ENCODE measurements at regions not wholly inside any gene's neighbourhood (a gene's known extent, or its start where the extent isn't known, plus 50 kb on each side); places are given as distances from the start of the nearest gene placed in this dataset.

- DNase-seq, result no peak
Measured at GRCh38 chr2:129062146-129062912, 743.7 kb upstream of the HS6ST1 start.

- DNase-seq, result no peak
Measured at GRCh38 chr2:129067070-129067469, 748.4 kb upstream of the HS6ST1 start.

DNA sequence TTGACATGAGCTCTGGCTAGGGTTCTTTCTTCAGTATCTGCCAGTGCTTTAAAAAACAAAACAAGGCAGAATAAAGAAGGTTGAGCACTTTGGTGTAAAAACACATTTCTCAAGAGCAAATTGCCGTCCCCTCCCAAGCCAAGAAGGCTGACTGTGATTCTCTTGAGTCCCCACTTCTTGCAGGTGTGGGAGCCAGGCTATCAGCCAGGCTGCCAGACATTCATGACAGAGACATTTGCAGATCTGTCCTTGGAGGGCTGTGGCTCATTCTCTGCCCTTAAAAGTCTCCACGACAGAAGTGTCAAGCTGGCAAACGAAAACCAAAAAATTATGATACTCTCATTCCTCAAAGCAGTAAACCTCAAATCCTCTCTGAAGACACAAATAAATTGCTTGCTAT is 749.3 kb upstream of the HS6ST1 start:
- DNase-seq, result no peak

DNA sequence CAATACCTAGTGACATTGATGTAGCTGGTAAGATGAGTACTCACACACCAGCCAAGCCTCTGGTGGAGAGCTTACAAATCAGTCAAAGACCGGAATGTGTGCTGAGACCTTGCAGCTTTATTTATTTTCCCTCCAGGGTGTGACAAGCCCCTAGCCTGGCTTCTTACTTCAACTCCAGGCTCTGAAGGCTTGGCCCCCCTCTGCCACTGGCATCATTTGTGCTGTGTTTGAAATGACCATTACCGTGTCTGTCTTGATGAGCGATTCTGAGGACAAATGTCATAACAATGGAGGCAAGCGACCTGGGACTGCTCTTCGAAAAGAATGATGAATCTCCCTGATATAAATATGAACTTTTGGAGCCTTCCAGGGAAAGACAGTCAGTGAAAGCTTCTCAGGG is 749.9 kb upstream of the HS6ST1 start:
- DNase-seq, result no peak

DNA sequence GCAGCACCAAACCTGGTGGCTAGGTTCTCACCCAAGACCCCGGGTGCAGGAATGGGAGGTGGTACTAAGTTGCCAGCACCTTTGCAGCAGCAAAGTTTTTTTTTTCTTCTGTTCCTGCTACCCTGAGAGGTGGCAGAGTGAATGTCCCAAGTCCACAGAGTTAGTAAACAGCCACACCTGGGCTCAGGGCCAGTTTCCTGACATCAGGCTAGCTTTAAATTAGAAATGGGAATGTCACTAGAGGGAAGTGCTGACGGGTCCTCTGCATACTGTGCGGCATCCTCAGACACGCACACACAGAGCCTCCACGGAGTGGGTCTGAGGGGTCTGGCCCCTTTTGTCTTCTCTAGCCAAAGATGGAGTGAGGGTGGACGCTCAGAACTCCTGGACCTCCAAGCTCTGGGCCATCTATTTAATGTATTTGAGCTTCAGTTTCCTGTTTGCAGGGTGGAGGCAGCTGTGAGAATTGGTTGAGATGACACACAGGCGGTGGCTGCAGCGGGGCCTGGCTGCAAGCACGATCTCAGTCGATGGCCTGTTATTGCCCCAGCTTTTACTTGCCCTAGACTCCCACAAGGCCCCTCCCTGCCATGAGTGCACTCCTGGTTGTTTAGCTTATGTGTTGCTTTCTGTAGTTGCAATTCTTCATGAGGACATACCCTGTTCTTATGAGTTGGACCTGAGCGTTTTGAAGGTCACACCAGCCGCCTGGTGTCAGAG is 751.4 kb upstream of the HS6ST1 start:
- DNase-seq, result no peak

DNA sequence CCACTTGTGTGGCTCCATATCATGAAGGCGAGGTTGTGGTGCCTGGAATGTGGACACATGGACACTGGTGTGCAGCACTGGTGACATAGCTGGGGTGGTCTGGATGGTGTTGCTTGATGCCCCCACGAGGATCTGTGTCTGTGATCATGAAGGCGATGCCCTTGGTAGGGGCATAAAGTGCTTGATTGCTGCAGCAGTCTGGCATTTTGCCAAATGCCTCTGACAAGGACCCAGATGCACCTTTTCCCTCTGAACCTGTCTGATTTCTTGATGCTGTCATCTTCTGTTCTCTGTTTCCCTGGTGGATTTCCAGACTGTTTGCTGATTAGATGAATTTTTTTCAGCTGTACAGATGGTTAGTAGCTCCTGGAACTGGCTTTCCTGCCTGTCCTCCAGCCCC is 752.0 kb upstream of the HS6ST1 start:
- no peak for DNase-seq

DNA sequence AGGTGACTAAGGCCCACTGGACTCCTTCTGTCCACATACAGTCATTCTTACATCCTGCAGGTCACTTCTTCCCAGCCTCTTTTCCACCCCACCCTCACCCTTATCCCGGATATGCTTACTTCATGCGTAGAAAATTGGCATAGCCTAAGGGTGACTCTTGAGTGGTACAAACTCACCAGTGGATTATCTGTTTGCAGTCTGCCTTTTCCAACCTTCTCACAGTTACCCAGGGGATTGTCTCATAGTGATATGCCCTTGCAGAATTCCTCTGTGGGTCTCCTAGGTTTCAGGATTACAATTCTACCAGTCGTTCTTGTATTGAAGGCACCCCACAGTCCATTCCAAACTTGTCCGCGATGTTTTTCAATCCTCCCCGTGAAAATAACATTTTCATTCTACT is 752.9 kb upstream of the HS6ST1 start:
- no peak for DNase-seq

DNA sequence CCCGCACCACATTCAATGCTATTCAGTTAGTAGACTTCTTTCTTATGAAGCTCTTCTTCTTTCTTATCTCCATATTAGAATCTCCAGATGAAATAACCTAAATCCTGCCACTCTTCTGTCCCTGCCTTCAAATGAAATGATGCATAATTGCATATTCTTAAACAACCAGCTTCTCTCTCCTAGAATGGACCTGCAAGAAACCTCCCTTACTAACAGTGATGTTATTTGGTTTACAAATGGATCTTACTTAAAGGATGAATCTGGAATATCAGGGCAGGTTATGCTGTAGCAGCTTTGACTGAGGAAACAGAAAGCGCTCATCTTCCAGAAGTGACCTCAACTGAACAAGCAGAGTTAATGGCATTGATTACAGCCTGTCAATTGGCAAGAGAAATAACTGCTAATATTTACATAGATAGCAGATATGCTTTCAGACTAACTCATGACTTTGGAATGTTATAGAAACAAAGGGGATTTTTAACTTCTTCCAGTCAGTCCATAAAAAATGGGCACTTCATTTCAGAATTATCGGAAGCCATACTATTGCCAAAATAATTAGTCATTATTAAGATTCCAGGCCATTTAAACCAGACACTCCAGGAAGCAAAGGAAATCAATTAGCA is 755.7 kb upstream of the HS6ST1 start:
- DNase-seq, result no peak

DNA sequence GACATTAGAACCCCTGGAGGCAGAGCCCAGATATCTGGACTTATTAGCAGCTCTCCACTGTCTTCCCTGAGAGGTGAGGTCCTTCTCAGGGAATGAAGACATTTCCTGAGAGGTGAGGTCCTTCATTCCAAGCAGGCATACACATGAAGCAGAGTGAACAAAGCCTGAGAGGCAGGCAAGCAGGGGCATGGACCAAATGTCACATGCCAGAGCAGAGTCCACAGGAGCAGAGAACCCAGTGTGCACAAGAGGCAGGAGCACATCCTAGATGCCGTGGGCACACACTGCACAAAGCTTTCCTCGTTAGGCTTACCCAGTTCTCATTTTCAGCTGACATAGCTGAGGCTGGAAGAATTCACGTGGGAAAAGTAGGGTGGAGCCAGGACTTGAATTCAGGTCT is 759.9 kb upstream of the HS6ST1 start:
- DNase-seq, result no peak

GRCh38 chr2:129080715-129081476 is 762.2 kb upstream of the HS6ST1 start:
- no peak for DNase-seq

DNA sequence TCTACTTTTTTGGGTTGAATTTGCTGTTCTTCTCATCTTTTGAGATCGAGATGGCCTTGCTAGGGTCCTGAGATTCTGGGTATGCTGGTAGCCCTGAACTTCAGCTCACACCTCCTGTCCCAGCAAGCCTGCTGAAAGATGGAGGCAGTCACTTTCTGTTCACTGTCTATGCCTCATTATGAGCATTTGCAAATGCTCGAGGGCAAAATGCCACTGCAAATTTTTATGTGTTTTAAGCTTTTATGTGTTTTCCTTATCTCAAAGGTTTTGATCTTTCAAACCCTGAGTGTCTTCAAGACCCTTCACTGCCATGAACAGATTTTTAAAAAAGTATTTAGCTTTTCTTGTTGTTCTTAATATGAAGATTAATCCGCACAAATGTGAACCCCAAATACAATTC is 766.7 kb upstream of the HS6ST1 start:
- DNase-seq, result no peak

DNA sequence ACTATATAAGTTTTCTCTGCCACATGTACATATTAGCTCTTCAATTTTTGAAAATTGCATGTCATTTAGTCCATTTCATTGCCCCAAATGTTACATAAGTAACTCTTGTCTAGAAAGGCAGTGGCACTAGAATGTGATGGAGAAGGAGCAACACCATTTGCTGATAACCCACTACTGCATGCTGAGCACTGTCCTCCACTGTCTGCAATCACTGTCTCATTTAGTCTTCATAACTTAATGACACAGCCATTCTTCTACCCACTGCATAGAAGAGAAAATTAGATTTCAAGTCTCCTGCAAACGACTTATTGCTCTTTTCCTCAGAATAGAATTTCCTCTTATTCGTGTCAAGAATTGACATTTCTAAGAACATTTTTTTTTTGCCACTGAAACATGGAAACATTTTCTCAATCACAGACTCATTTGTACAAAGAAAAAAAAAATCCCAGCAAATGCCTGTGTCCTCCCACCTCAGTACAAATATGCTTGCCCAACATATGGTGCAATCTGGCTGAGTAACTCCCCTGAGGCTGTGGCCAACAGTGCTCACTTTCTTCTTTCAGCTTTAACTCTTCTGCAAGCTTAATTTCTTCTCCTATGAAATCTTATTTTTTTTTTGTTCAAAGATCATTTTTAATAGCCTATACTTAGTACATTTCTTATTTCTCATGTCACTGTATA is 768.6 kb upstream of the HS6ST1 start:
- DNase-seq, result no peak

GRCh38 chr2:129091620-129092019 is 773.0 kb upstream of the HS6ST1 start:
- DNase-seq, result no peak

- DNase-seq, result no peak
Measured at GRCh38 chr2:129092956-129093355, 774.3 kb upstream of the HS6ST1 start.

- no peak for DNase-seq
Measured at GRCh38 chr2:129101186-129101585, 782.5 kb upstream of the HS6ST1 start.

- DNase-seq, result no peak
Measured at GRCh38 chr2:129103936-129104878, 785.5 kb upstream of the HS6ST1 start.

DNA sequence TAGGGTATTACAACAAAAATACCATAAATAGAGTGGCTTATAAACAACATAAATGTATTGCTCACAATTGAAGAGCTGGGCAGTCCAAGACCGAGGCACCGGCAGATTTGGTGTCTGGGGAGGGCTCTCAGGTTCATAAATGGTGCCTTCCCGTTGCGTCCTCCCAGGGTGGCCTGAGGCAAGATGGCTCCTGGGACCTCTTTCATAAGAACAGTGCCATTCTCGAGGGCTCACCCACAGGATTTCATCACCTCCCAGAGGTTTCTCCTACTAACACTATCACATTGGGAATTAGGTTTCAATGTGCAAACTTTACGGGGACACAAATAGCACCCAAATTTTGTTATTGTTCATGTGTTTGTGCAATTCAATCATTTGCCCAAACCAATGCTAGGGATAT is 793.5 kb upstream of the HS6ST1 start:
- DNase-seq, result no peak

GRCh38 chr2:129113776-129114175 is 795.1 kb upstream of the HS6ST1 start:
- no peak for DNase-seq

DNA sequence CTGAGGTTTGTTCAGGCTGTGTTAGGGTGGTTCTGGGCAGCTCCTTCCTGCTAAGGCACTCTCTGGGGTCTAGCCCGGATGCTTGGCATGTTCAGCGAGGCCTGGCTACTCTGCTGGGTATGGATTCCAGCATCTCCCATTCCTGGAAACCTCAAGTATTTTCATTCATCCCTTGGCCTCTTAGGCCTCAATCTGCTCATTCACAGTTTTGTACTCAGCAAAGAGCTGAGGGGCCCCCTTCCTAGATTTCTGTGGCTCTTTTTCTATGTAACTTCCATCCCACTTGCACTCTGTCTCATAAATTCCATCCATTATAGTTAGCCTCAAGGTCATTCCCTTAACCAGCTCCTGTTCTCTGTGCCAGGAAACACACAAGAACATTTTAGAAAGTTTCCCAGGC is 798.8 kb upstream of the HS6ST1 start:
- no peak for DNase-seq

- no peak for DNase-seq
Measured at GRCh38 chr2:129118296-129118695, 799.6 kb upstream of the HS6ST1 start.

- no peak for DNase-seq
Measured at GRCh38 chr2:129129087-129129486, 810.4 kb upstream of the HS6ST1 start.

Measured in activated CD8-positive, alpha-beta memory T cell treated with anti-CD3 and anti-CD28 coated beads, Interleukin-2, amount 50 U/mL, for 48 hours (primary cell).